Esophagus muscularis mucosa (tissue), 4 donors: ENCODE measurements at regions not wholly inside any gene's neighbourhood (a gene's known extent, or its start where the extent isn't known, plus 50 kb on each side); places are given as distances from the start of the nearest gene placed in this dataset.
"Not testable (repeated sequence)": the region's sequence is repeated elsewhere in the genome, so short reads cannot be mapped to it uniquely, and the experiment has no call there.

Source experiments
- DNase-seq: peaks from one replicate; pipeline ENCODE4 v3.0.0-alpha.2; 2017; ENCODE audit errors: extremely low spot score
- H3K27ac ChIP-seq, 4 donors: fragments of 200-600 bp; sonication (generic); replicated peaks in 1 of 4; 1 replicate in 3 of 4; 2 replicates in 1 of 4; pipeline ENCODE4 v1.5.1; 2016 to 2019; ENCODE audit warnings: mild to moderate bottlenecking in 1 of 4
- H3K27me3 ChIP-seq, 4 donors: fragments of 200-600 bp; sonication (generic); one replicate each; pipeline versions ENCODE4 v1.5.1 to v1.6.0; 2016 to 2019
- H3K36me3 ChIP-seq, 4 donors: fragments of 200-600 bp; sonication (generic); one replicate each; pipeline ENCODE4 v1.5.1; 2016 to 2019
- H3K4me1 ChIP-seq, 4 donors: fragments of 200-600 bp; sonication (generic); one replicate each; pipeline ENCODE4 v1.5.1; 2016 to 2019
- H3K4me3 ChIP-seq, 4 donors: fragments of 200-600 bp; sonication (generic); 1 replicate in 2 of 4; 2 replicates in 2 of 4; pipeline ENCODE4 v1.5.1; 2016 to 2019; ENCODE audit warnings: mild to moderate bottlenecking in 4 of 4, moderate library complexity in 1 of 4
- H3K9me3 ChIP-seq, 4 donors: fragments of 200-600 bp; sonication (generic); 1 replicate in 3 of 4; 2 replicates in 1 of 4; pipeline ENCODE4 v1.5.1; 2016 to 2019
- WGBS: methylation state at CpG from one replicate; pipeline ENCODE4 v1.1.5; 2018; 5-methylcytosine and 5-hydroxymethylcytosine counted together
- intact Hi-C: fragments of 100-400 bp; cut with DNase I; formaldehyde crosslinking; loops from one replicate; pipeline ENCODE4 v1.15.1; 2023
- small RNA-seq, 3 donors: library from RNA; depleted of rRNA; stranded (forward); fragments of <200 nt; gene quantifications; one replicate each; pipeline ENCODE3, GENCODE V24; 2016

DNA sequence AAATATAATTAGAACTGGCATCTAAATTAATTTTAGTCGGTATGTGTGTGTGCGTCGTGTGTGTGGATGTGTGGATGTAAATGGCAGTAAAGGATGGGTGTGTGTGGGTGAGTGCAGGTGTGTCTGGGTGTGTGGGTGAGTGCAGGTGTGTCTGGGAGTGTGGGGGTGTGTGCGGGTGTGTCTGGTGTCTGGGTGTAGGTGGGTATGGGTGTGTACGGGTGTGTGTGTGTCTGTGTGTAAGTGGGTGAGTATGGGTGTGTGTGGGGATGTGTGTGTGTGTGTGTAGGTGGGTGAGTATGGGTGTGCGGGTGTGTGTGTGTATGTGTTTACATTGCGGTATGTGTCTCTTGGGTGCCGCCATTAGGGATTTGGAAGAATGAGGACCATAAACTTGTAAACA, 55.0 kb downstream of the OR11H1 start:
- no CpG with 5 or more reads among the region's 8 CpGs for whole genome bisulfite sequencing
- intact Hi-C loops: not testable (repeated sequence)

DNA sequence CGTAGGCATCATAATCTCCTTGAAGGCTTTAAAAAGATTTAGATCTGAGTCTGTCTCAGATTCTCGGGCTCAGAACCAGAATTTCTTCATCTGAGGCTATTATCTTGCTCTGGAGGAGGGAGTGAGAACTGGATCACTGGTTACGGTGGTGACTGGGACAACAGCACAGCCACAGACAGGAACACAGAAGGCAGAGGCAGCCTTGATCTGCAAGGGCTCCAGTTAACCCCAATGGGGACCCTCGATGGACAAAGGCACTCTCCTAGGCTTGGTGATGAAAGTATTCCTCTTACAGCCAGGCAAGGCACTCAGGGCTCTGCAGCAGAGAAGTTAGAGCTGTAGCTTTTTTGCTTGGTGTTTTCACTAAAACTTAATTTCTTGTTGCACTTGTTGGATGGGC, 74.2 kb downstream of the OR11H1 start:
- H3K4me1 ChIP-seq, H3K9me3 ChIP-seq, H3K4me3 ChIP-seq, intact Hi-C loops, DNase-seq, H3K36me3 ChIP-seq, H3K27me3 ChIP-seq, H3K27ac ChIP-seq: not testable (repeated sequence)
- WGBS: no CpG with 5 or more reads among the region's 4 CpGs

More for the DNA sequence above, 55.0 kb downstream of the OR11H1 start:
- H3K27me3 ChIP-seq, H3K4me1 ChIP-seq, H3K36me3 ChIP-seq, DNase-seq, H3K9me3 ChIP-seq, H3K4me3 ChIP-seq, H3K27ac ChIP-seq: not testable (repeated sequence)

DNA sequence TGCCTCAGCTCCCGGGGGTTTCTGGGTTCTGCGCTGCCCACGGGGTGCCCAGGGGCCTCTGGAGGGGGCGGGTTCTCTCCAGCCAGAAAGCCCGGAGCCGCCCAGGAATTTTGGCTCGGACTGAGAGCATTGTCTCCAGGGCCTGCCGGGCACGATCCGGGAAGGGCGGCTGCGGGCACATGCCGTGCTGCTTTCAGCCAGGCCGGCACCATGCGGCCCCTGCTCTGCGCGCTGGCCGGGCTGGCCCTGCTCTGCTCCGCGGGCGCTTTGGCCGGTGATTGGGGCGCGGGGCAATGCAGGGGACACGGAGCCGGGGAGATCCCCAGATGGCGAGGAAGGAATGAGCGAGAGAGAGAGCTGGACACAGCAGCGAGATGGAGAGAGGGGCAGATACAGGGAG, 75.1 kb downstream of the OR11H1 start:
- H3K27me3 ChIP-seq, intact Hi-C loops, H3K4me3 ChIP-seq, H3K4me1 ChIP-seq, H3K9me3 ChIP-seq, DNase-seq, H3K36me3 ChIP-seq, H3K27ac ChIP-seq: not testable (repeated sequence)
- WGBS: no CpG with 5 or more reads among the region's 29 CpGs

DNA sequence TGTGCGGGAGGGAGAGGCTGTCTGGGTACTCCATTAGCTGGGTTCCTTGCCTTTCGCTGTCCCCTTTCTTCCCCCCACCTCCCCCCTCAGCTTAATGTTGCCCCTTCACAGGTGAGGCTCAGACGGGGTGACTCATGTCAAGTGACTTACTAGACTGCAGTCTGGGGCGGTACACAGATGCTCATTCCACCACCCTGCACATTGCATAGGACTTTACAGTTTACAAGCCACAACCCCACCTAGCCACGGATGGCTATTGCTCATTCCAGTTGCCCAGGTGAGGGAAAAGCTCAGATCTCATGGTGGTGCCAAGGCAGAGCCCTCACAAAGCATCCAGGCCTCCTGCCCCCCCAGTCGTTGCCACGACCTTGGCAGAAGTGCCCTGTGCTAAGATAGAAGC, 76.2 kb downstream of the OR11H1 start:
- H3K27me3 ChIP-seq, intact Hi-C loops: not testable (repeated sequence)

DNA sequence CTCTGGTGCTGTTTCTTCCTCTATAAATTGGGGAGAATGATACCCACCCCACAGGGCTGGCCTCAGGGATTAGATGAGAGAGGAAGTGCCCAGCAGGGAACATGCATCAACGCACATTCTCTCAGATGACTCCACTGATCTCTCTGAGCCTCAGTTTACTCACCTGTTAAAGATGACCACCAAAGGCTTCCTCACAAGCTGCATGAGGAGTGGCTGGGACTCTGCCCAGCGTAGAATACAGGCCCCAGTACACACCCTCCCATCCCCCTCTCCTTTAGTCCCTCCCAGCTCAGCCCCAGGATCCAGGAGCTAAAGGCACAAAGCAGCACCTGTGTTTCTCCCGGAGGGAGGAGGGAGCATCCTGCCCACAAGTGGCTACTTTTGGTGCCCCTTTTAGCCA, 76.7 kb downstream of the OR11H1 start:
- H3K9me3 ChIP-seq, H3K36me3 ChIP-seq, H3K4me3 ChIP-seq, H3K4me1 ChIP-seq, H3K27ac ChIP-seq, H3K27me3 ChIP-seq, DNase-seq, intact Hi-C loops: not testable (repeated sequence)
- WGBS: 57% methylated on average over 1 of the region's 3 CpGs

More for the DNA sequence above, 76.2 kb downstream of the OR11H1 start:
- H3K4me3 ChIP-seq, H3K9me3 ChIP-seq, H3K36me3 ChIP-seq, DNase-seq, H3K4me1 ChIP-seq, H3K27ac ChIP-seq: not testable (repeated sequence)
- no CpG with 5 or more reads among the region's 7 CpGs for WGBS

DNA sequence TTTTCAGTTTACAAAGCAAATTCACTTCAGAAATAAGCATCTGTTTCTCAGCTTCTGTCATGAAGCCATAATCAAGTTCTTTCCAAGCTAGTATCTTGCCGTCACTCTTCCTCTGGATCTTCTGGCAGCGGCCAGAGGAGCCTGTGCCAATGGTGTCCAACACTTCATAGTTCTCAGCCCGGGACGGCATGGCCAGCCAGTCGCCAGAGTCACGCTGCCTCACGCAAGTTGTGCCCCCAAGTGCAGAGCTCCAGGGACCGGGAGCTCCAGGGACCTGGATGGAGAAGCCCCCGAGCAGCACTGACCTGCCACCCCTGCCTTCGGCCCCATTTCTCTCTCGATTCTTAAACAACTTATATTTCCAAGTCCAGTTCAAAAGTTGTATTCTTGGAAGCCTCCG, 76.9 kb upstream of the POTEH start:
- H3K4me1 ChIP-seq, H3K9me3 ChIP-seq, H3K27me3 ChIP-seq, H3K27ac ChIP-seq, H3K36me3 ChIP-seq, intact Hi-C loops, H3K4me3 ChIP-seq: not testable (repeated sequence)
- 73% methylated on average over 6 of the region's 12 CpGs for WGBS
- peak; percentile 57 for DNase-seq

DNA sequence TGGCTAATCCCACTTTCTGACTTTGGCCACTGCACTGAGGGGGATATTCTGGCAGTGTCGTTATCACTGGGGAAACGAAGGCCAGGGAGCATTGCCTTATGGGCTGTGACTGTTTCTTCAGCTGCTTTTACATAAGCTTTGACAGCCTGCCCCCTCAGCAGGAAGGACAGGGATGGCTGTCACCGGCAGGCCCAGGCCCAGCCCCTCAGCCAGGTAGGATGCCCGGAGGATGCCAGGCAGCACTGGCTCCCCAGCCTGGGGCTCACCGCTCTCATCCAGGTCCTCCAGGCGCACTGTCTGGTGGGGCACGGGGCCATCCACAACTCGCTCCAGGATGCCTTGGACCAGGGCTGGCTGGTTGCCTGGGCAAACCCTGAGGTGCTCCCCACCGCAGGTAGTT, 74.7 kb upstream of the POTEH start:
- intact Hi-C loops, H3K27me3 ChIP-seq: not testable (repeated sequence)

DNA sequence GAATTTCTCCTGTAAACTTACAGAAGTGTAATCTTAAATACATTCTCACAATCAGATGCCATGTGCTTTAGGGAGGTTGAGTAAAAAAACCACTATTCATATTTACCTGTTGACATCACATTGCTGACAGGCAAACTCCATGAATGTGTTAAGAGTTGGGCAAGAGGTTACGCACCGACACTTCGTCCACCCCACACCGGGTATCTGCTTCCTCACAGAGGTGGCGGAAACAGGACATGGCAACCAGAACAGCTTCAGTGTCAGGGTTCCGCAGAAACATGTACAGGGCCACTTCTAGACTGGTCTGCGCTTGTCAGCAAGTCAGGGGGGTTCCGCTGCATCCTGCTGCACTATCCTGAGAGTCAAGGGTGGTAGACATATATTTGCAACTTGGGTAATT, 61.6 kb upstream of the POTEH start:
- H3K27me3 ChIP-seq, H3K36me3 ChIP-seq, H3K4me3 ChIP-seq, H3K4me1 ChIP-seq, H3K9me3 ChIP-seq, DNase-seq, H3K27ac ChIP-seq, intact Hi-C loops: not testable (repeated sequence)
- WGBS: 81% methylated on average over 8 of the region's 8 CpGs

More for the DNA sequence above, 74.7 kb upstream of the POTEH start:
- not testable (repeated sequence) for H3K4me3 ChIP-seq, H3K4me1 ChIP-seq, H3K9me3 ChIP-seq, DNase-seq, H3K27ac ChIP-seq, H3K36me3 ChIP-seq
- WGBS: no CpG with 5 or more reads among the region's 9 CpGs

DNA sequence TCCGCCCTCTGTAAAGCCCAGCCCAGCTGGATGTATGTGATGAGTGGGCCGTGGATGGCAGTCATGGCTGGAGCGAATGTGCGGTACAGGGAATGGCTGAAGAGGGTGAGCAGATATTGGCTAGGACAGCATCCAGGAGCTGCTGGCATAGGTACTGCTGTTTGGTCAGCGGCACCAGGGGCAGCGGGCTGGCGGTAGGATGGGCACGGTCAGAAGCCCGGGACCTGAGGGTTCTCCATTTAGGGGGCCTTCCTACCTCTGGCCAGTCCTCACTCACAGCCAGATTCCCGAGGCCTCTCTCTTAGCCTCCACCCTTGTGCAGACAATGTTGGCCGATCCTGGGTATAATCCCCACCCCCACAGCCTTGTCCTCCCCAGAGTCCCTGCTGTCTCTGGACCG, 53.1 kb upstream of the POTEH start:
- H3K9me3 ChIP-seq, H3K27me3 ChIP-seq, intact Hi-C loops, H3K27ac ChIP-seq, H3K4me3 ChIP-seq, H3K4me1 ChIP-seq, H3K36me3 ChIP-seq: not testable (repeated sequence)
- WGBS: no CpG with 5 or more reads among the region's 12 CpGs
- peak; percentile 10 for DNase-seq

DNA sequence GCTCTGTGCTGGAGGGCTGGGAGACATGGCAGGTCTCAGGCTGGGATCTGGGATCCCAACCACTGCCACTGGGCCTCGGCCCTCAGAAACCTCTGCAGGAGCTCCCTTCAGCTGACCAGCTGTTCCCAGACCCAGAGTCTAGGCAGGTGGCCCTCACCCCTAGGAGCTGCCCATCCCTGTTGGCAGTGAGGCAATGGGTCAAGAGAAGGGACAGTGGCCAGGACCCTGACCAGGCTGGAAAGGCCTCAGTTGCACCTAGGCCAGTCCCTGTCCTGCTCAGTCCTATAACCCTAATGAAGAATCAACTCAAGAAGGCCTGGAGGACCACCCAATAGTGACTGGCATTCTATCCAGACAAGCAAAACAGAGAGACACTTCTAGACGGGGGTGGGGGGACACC, 52.4 kb upstream of the POTEH start:
- WGBS: no CpG with 5 or more reads among the region's 2 CpGs
- H3K9me3 ChIP-seq, intact Hi-C loops: not testable (repeated sequence)

DNA sequence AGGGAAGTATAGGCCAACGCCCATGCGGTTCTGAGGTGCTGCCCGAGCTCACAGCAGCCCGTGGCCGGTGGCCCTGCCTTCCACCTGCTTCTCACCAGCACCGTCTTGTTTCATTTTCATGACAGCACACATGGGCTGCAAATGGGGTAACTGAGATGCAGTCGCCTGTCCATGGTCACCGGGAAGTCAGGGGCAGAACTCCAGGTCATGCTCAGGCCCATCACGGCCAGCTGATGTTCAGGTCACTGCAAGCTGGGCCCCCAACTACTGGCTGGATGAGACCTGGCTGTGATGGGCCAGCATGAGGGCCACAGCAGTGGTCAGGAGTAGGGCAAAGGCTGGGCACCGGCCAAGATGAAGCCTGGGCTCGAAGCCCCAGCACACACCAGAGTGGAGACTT, 51.9 kb upstream of the POTEH start:
- H3K27me3 ChIP-seq, intact Hi-C loops, H3K36me3 ChIP-seq, H3K4me3 ChIP-seq, H3K27ac ChIP-seq, H3K9me3 ChIP-seq, H3K4me1 ChIP-seq: not testable (repeated sequence)
- 72% methylated on average over 3 of the region's 11 CpGs for WGBS
- peak; percentile 57 for DNase-seq

More for the DNA sequence above, 52.4 kb upstream of the POTEH start:
- not testable (repeated sequence) for H3K27me3 ChIP-seq, H3K4me1 ChIP-seq, H3K36me3 ChIP-seq, DNase-seq, H3K4me3 ChIP-seq, H3K27ac ChIP-seq

Small RNA genes lying in the stretch of these regions (small RNA-seq; reads per million reads assigned to genes)
- 0 reads per million in 3 donors for gene AP000532.1
- gene AP000533.3: 0 reads per million in 3 donors
